GM08714 (cell line): ENCODE measurements at regions not wholly inside any gene's neighbourhood (a gene's known extent, or its start where the extent isn't known, plus 50 kb on each side); places are given as distances from the start of the nearest gene placed in this dataset.
"Not testable (repeated sequence)": the region's sequence is repeated elsewhere in the genome, so short reads cannot be mapped to it uniquely, and the experiment has no call there.

Experiments used
- H3K4me3 ChIP-seq: fragments of 200-500 bp; sonication (Bioruptor generic); 2 replicates; pipeline ENCODE4 v1.5.1; 2014; ENCODE audit warnings: mild to moderate bottlenecking, low read length, inconsistent platforms
- ZNF274 ChIP-seq: IDR thresholded peaks from 2 replicates; pipeline ENCODE4 v1.6.1; 2012; ENCODE audit warnings: mild to moderate bottlenecking, low read depth, low read length

- no peak overlapping the region for H3K4me3 ChIP-seq
Observed at GRCh38 chr2:59277671-59278070, 1036.5 kb upstream of the FANCL start.

DNA sequence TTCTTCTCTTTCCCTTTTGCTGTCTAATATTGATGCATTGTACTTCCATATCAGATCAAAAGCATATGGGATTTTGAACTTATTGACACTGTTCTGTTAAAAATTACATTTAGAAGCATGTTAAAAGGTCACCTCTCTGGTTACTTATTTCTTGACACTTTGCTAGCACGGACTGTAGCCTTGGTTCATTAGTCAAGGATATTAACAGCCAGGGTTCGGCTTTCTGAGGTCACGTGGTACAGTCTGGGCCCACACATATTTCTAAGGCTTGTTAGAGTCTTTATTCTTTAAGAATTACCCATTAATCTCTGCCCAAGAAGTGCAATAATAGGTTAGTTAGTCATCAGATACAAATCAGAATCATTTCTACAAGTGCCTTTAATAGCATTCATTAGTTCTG lies 1035.8 kb upstream of the FANCL start:
- H3K4me3 ChIP-seq: no peak overlapping the region
- no peak for TF ChIP-seq ZNF274

More at GRCh38 chr2:59277671-59278070, 1036.5 kb upstream of the FANCL start:
- TF ChIP-seq ZNF274: no peak

- no peak for TF ChIP-seq ZNF274
- no peak overlapping the region for H3K4me3 ChIP-seq
Observed at GRCh38 chr2:59276033-59276432, 1034.9 kb upstream of the FANCL start.

DNA sequence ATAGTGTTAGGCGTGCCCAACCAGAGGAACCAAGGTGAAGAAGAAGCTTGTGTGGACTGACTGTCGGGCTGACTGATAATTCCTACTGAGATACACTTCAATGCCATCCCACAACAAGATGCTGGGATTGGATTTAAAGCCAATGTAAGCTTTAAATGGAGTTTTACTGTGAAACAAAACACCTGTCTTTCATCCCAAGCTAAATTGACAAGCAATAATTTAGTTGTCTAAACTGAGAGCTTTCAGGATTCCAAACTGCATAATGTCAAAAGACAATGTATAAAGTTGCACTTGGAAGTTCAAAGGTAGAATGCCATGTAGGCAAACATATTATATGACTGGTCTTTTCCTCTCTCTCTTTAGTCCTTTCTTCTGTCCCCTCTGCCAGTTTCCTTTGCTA lies 1025.3 kb upstream of the FANCL start:
- no peak for TF ChIP-seq ZNF274
- H3K4me3 ChIP-seq: no peak overlapping the region

GRCh38 chr2:59259913-59260312 lies 1018.8 kb upstream of the FANCL start:
- no peak for TF ChIP-seq ZNF274
- H3K4me3 ChIP-seq: no peak overlapping the region

DNA sequence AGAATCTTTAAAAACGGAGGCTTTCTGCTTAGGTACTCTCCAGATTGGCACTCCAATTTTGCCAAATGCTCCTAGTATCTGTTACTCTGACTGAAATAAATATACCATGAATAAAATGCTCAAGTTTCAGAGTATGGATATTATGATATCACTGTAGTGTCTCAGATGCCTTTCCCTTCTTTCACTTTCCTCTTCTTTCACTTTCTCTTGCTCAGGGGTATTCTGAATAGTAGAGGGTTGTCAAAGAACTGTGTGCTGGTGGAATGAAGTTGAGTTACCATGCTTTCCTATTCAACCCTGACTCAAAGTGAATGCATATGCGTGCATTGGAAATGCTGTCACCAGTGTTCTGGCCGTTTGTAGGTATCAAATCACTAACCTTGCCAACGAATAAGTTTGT lies 1015.2 kb upstream of the FANCL start:
- no peak for TF ChIP-seq ZNF274
- no peak overlapping the region for H3K4me3 ChIP-seq

- no peak for TF ChIP-seq ZNF274
- H3K4me3 ChIP-seq: no peak overlapping the region
Observed at GRCh38 chr2:59254279-59254678, 1013.2 kb upstream of the FANCL start.

DNA sequence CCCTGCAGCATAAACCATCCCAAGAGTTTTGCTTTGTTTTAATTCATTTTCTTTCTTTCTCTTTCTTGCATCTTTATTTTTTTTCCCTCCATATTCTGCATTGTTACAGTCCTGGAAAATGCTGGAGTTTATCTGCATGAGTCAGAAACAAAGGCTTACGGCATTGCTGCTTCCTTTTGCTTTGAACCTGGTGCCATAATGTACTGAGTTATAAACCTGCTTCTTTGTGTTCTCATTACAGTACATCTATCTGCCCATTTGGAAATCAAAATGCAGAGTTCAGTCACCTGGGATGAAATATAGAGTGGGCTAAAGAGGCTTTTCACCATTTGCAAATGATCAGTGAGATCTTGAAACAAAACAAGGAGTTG lies 1009.2 kb upstream of the FANCL start:
- H3K4me3 ChIP-seq: no peak overlapping the region
- TF ChIP-seq ZNF274: no peak

DNA sequence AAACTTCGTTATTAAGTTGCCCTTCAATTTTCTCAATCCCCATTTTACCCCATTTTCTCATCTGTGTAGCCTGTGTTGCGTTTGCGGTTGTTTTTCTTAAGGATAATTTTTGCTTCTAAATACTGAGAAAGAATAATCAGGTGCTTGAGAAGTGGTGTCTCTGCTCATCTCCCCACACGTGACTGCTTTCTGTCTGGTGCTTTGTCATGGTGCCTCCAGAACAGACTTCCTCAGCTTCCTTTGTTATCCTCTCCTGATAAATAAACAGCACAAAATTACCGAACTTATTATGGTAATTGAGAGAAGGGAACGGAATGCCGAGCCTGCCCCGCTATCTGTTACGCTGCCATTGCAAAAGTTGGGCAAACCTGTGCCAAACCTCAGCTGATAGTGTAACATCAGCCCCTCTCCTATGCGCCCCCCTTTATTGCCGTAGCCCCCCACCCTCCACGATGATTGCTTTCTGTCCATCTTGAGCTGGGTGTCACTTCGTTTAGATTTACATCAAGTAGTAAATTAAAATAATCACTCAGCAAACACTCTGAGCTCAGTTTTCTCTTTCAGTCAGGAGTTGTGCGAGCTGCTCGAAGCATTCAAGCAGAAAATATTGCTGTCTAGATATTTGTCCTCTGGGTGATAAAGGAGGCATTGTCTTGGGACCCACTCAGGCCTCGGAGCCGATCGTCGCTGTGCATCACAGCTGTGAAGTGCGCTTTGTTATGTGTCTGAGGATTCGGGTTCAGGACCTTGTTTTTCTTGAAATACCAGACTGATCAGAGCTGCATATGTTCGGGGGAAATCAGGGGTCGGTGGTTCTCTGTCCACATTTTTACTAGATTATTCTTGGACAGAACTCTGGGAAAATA lies 1008.5 kb upstream of the FANCL start:
- no peak overlapping the region; the same call in 1 of the 2 replicates for H3K4me3 ChIP-seq
- no peak for TF ChIP-seq ZNF274

DNA sequence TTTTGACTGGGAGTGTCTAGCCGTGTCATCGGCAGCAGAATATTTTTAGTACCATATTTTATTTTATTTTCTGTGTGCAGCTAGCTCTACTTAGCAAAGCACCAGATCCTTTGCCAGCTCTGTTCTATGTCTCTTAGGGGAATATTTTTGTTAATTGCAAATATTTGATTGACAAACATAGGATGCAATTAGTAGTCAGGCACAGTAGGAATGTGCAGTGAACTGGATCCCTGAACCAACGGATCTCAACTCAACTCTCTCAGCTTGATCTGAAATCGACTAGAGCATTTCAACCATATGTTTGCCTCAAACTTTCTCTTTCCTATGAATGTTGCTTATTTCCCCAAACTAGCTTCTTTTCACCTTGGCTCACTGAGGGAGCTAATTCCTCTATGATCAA lies 998.0 kb upstream of the FANCL start:
- TF ChIP-seq ZNF274: no peak
- no peak overlapping the region for H3K4me3 ChIP-seq

GRCh38 chr2:59237311-59237710 lies 996.2 kb upstream of the FANCL start:
- no peak for TF ChIP-seq ZNF274
- no peak overlapping the region for H3K4me3 ChIP-seq

- no peak for TF ChIP-seq ZNF274
- no peak overlapping the region for H3K4me3 ChIP-seq
Observed at GRCh38 chr2:59236723-59237122, 995.6 kb upstream of the FANCL start.

DNA sequence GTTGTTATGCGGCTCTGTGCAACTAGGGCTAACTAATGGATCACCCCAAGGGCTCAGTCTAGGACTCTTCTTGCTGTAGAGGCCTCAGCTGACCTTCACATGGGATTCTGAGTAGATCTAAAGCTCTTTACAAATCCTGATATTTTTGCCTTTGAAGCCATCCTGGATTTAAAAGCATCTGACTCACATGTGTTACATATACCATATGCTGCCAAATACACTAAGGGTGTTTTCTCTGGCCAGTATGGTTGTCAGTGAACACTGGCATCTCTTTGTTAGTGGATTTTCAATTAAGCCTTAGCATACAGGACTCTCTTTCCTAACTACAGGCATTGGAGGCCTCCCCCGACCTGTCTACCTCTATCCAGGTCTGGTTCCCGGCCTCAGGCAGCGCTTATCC lies 992.8 kb upstream of the FANCL start:
- no peak for TF ChIP-seq ZNF274
- H3K4me3 ChIP-seq: no peak overlapping the region

DNA sequence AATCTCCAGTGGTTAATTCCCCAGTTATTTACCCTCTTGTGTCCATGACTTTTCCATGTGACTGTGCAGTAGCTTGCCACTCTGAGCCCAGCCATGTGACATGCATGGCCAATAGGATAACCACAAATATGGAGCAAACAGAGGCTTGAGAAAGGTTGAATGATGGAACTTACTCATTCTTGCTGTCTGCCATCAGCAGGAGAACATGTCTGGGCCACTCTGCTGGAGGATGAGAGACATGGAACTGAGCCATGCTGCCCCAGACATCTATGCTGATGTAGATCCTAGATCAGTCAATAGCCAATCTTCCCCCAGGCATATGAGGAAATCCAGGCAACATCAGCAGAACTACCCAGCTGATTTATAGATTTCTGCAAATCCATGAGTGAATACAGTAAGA lies 992.3 kb upstream of the FANCL start:
- no peak overlapping the region for H3K4me3 ChIP-seq
- TF ChIP-seq ZNF274: no peak

GRCh38 chr2:59232394-59233165 lies 991.5 kb upstream of the FANCL start:
- no peak for TF ChIP-seq ZNF274
- H3K4me3 ChIP-seq: no peak overlapping the region

GRCh38 chr2:59226362-59226761 lies 985.2 kb upstream of the FANCL start:
- not testable (repeated sequence) for H3K4me3 ChIP-seq
